Ascending aorta (tissue), 2 donors: ENCODE measurements at regions not wholly inside any gene's neighbourhood (a gene's known extent, or its start where the extent isn't known, plus 50 kb on each side); places are given as distances from the start of the nearest gene placed in this dataset.

ENCODE experiments used
- DNase-seq, 2 donors: peaks; one replicate each; pipeline ENCODE4 v3.0.0-alpha.2; 2019; ENCODE audit warnings: low spot score in 2 of 2
- H3K27ac ChIP-seq, 2 donors: fragments of 200-600 bp; sonication (generic); one replicate each; pipeline ENCODE4 v1.5.1; 2016 to 2017; ENCODE audit warnings: mild to moderate bottlenecking in 1 of 2
- H3K27me3 ChIP-seq: fragments of 200-600 bp; sonication (generic); one replicate; pipeline ENCODE4 v1.5.1; 2017
- H3K36me3 ChIP-seq, 2 donors: fragments of 200-600 bp; sonication (generic); one replicate each; pipeline ENCODE4 v1.5.1; 2016
- H3K4me1 ChIP-seq, 2 donors: fragments of 200-600 bp; sonication (generic); one replicate each; pipeline ENCODE4 v1.5.1; 2016 to 2017; ENCODE audit warnings: mild to moderate bottlenecking in 1 of 2
- H3K4me3 ChIP-seq, 2 donors: fragments of 200-600 bp; sonication (generic); one replicate each; pipeline ENCODE4 v1.5.1; 2016 to 2017; ENCODE audit warnings: mild to moderate bottlenecking in 1 of 2
- H3K9me3 ChIP-seq, 2 donors: fragments of 200-600 bp; sonication (generic); one replicate each; pipeline ENCODE4 v1.5.1; 2016
- CTCF ChIP-seq, 3 experiments: fragments of 200-600 bp in 2 of 3; fragments of 450-650 bp in 1 of 3; sonication (generic) in 2 of 3; IDR thresholded peaks; one replicate each; pipeline ENCODE4 v1.5.1; 2016 to 2019; ENCODE audit warnings: antibody characterized with exemption in 3 of 3, mild to moderate bottlenecking in 1 of 3, moderate library complexity in 1 of 3
- intact Hi-C: fragments of 100-400 bp; cut with DNase I; formaldehyde crosslinking; loops from one replicate; pipeline ENCODE4 v1.15.1; 2023

- H3K9me3 ChIP-seq = no peaks in the 10 kb centered on the region
- H3K36me3 ChIP-seq = no peaks in the 10 kb centered on the region
- peaks cover 5% of the 10 kb centered on the region for H3K27me3 ChIP-seq
- DNase-seq = no peak
- no peaks in the 10 kb centered on the region for H3K4me1 ChIP-seq
- no peak for TF ChIP-seq CTCF (IDR thresholded peaks at IDR 0.05)
- peak overlapping the region; percentile 25 to 54 for H3K4me3 ChIP-seq
- intact Hi-C loops = no loop called here
- H3K27ac ChIP-seq = no peak overlapping the region
These were observed 104.2 kb upstream of the PRDM1 start for GRCh38 chr6:105981888-105982358.

DNA sequence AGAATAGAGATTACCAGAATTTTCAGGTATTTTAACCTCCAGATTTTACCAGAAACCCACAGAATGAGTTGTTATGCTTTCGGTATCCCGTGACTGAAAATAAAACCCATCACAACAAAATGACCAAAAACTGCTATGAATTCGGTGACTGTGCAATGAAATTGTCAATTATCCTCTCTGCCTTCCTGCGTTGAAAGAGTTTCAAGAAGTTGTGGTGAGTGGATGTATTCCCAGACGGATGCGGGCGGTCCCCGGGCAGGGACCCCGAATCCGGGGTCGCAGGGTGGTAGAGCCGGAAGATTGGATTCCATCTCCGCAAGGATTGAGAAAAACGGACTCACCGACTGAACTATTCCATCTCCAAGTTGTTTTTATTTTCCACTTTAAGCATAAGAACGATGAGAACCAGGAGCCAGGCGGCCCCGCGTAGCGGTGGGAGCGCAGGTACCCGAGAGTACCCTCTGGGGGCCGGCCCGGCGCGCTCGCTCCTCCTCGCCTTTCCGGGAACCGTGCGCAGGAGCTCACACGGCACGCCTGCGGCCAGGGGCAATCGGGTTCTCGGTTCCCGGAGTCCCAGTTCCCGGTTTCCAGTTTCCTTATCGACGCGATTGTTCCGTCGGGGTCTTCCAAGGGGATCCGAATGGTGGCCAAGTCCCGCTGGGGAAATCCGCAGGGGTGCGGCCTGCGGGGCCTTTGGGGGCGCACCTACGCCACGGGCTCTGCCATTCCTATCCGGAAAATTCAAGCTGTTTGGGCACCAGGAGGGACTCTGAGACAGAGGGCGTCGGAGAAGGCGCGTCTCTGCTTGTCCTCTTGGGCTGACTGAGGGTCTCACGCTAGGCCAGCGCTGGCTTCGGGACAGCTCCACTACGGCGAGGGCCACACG, 104.9 kb upstream of the PRDM1 start:
- no peak overlapping the region for H3K27ac ChIP-seq
- no peak for TF ChIP-seq CTCF (IDR thresholded peaks at IDR 0.05)
- peak overlapping the region; percentile 25 to 54 for H3K4me3 ChIP-seq
- DNase-seq = no peak
- peaks cover 5% of the 10 kb centered on the region for H3K27me3 ChIP-seq
- H3K4me1 ChIP-seq = no peaks in the 10 kb centered on the region
- H3K36me3 ChIP-seq = no peaks in the 10 kb centered on the region
- intact Hi-C loops = no loop called here
- no peaks in the 10 kb centered on the region for H3K9me3 ChIP-seq

DNA sequence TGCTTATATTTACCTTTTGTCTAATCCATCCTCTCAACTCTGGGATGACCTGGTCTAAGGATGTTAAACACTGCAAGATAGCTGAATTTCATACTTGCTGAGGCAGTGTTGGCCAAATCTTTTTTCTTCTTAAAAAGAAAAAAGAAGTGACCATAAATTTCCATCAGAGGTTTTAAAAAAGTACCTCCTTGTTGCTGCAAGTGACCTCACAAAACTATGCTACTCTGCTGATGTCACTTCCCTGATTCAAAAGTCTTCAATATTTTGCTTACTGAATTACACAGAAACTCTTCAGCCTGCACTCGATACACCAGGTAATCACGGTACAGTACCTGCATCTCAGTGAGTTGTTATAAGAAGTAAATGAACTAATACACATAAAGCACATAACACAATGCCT, 107.2 kb upstream of the PRDM1 start:
- no peak for DNase-seq
- intact Hi-C loops = no loop called here
- H3K4me1 ChIP-seq = no peaks in the 10 kb centered on the region
- no peak overlapping the region for H3K27ac ChIP-seq
- H3K36me3 ChIP-seq = no peaks in the 10 kb centered on the region
- H3K4me3 ChIP-seq = no peak overlapping the region
- H3K9me3 ChIP-seq = no peaks in the 10 kb centered on the region
- no peak for TF ChIP-seq CTCF (IDR thresholded peaks at IDR 0.05)
- no peaks in the 10 kb centered on the region for H3K27me3 ChIP-seq

- Histone ChIP-seq H3K27me3 (no peaks in the 10 kb centered on the region), H3K27ac (no peak overlapping the region), H3K4me1 (no peaks in the 10 kb centered on the region), H3K36me3 (no peaks in the 10 kb centered on the region), H3K9me3 (no peaks in the 10 kb centered on the region), H3K4me3 (no peak overlapping the region)
- no peak for TF ChIP-seq CTCF (IDR thresholded peaks at IDR 0.05)
- intact Hi-C loops = no loop called here
- no peak for DNase-seq
These were observed 108.1 kb upstream of the PRDM1 start for GRCh38 chr6:105977934-105978504.

- H3K4me3 ChIP-seq = no peak overlapping the region
- peaks cover 4 to 8% of the 10 kb centered on the region in 2 donors for H3K9me3 ChIP-seq
- no peaks in the 10 kb centered on the region for H3K4me1 ChIP-seq
- TF ChIP-seq CTCF (IDR thresholded peaks at IDR 0.05) = no peak
- no peak for DNase-seq
- H3K27me3 ChIP-seq = no peaks in the 10 kb centered on the region
- H3K36me3 ChIP-seq = no peaks in the 10 kb centered on the region
- no peak overlapping the region for H3K27ac ChIP-seq
- intact Hi-C loops = no loop called here
These were observed 111.2 kb upstream of the PRDM1 start for GRCh38 chr6:105974986-105975385.
